ENCODE measurements at regions not wholly inside any gene's neighbourhood (a gene's known extent, or its start where the extent isn't known, plus 50 kb on each side); places are given as distances from the start of the nearest gene placed in this dataset.

GRCh38 chr15:39149636-39150150, 431.2 kb upstream of the THBS1 start:
- no peak for TF ChIP-seq ZNF263 (CRISPR knock-in tag; IDR thresholded peaks at IDR 0.05; ENCODE audit: low read depth)
- no peak for TF ChIP-seq ETV6 (CRISPR knock-in tag; IDR thresholded peaks at IDR 0.05)
- TF ChIP-seq ATF6 (CRISPR knock-in tag; IDR thresholded peaks at IDR 0.05): no peak
- no peak for TF ChIP-seq ELF4 (CRISPR knock-in tag; IDR thresholded peaks at IDR 0.05; ENCODE audit: low read depth)
- no peak for TF ChIP-seq CREM (CRISPR knock-in tag; IDR thresholded peaks at IDR 0.05)
- no peak for TF ChIP-seq FOXP1 (CRISPR knock-in tag; IDR thresholded peaks at IDR 0.05; ENCODE audit: borderline replicate concordance)
- TF ChIP-seq CBFB (CRISPR knock-in tag; IDR thresholded peaks at IDR 0.05; ENCODE audit: low read depth): no peak
- no peak for TF ChIP-seq PREB (CRISPR knock-in tag; IDR thresholded peaks at IDR 0.05; ENCODE audit: borderline replicate concordance)
- TF ChIP-seq CTCF (IDR thresholded peaks at IDR 0.05): no peak
